ENCODE measurements at regions not wholly inside any gene's neighbourhood (a gene's known extent, or its start where the extent isn't known, plus 50 kb on each side); places are given as distances from the start of the nearest gene placed in this dataset.

DNA sequence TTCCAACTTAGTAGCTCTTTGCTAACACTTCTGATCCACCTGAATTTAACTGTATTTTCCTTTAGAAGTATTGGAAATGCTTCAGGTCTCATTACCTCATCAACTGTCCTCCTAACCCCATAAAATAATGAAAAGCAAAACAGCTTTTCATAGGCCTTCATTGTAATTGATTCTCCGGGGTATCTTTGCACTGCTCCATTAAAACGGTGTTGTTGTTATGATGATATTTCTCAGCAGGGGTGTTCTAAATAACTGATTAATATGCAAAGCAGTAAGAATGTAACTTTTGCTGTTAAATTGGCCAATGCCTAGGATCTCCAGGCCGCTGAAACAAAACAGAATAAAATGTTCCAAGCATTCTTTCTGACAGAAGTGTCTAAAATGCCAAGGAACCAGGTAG is 1983.2 kb downstream of the EFNA5 start:
- H2AFZ ChIP-seq (ENCODE audit: low read depth, low read length) = no peak overlapping the region
- no peaks in the 10 kb centered on the region for H3K4me1 ChIP-seq (ENCODE audit: insufficient read depth, low read length)
- no peaks in the 10 kb centered on the region for H4K20me1 ChIP-seq (ENCODE audit: insufficient read depth, low read length)
- H3K36me3 ChIP-seq (ENCODE audit: insufficient read depth, low read length) = no peaks in the 10 kb centered on the region
- FAIRE-seq (no peak), DNase-seq (ENCODE audit: low read depth) (no peak)
- no peak overlapping the region for H3K27ac ChIP-seq (ENCODE audit: low read depth, low read length)
- Mint-ChIP-seq H3K27ac (ENCODE audit: unreplicated experiment) (no peak overlapping the region), H3K4me3 (ENCODE audit: unreplicated experiment) (no peak overlapping the region), H3K9me3 (ENCODE audit: unreplicated experiment) (no peaks in the 10 kb centered on the region), H3K36me3 (ENCODE audit: low read depth, unreplicated experiment) (no peaks in the 10 kb centered on the region), H3K27me3 (ENCODE audit: low read depth, unreplicated experiment) (no peaks in the 10 kb centered on the region), H3K4me1 (ENCODE audit: low read depth, unreplicated experiment) (no peaks in the 10 kb centered on the region)
- TF ChIP-seq EZH2 (IDR thresholded peaks at IDR 0.05; ENCODE audit: insufficient read depth, low read length) = no peak
- TF ChIP-seq, protein P1, sequence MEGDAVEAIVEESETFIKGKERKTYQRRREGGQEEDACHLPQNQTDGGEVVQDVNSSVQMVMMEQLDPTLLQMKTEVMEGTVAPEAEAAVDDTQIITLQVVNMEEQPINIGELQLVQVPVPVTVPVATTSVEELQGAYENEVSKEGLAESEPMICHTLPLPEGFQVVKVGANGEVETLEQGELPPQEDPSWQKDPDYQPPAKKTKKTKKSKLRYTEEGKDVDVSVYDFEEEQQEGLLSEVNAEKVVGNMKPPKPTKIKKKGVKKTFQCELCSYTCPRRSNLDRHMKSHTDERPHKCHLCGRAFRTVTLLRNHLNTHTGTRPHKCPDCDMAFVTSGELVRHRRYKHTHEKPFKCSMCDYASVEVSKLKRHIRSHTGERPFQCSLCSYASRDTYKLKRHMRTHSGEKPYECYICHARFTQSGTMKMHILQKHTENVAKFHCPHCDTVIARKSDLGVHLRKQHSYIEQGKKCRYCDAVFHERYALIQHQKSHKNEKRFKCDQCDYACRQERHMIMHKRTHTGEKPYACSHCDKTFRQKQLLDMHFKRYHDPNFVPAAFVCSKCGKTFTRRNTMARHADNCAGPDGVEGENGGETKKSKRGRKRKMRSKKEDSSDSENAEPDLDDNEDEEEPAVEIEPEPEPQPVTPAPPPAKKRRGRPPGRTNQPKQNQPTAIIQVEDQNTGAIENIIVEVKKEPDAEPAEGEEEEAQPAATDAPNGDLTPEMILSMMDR (IDR thresholded peaks at IDR 0.05; ENCODE audit: insufficient read depth, low read depth, low read length) = no peak
- no peaks in the 10 kb centered on the region for H3K79me2 ChIP-seq (ENCODE audit: insufficient read depth, low read length)
- no peak overlapping the region for H3K4me3 ChIP-seq (ENCODE audit: insufficient read depth, low read depth, low read length)
- no peak overlapping the region for H3K9ac ChIP-seq (ENCODE audit: low read length)
- no peaks in the 10 kb centered on the region for H3K9me3 ChIP-seq (ENCODE audit: insufficient read depth, low read depth, low read length)
- H3K4me2 ChIP-seq (ENCODE audit: low read length) = no peak overlapping the region
- H3K27me3 ChIP-seq (ENCODE audit: insufficient read depth, low read length) = no peaks in the 10 kb centered on the region

DNA sequence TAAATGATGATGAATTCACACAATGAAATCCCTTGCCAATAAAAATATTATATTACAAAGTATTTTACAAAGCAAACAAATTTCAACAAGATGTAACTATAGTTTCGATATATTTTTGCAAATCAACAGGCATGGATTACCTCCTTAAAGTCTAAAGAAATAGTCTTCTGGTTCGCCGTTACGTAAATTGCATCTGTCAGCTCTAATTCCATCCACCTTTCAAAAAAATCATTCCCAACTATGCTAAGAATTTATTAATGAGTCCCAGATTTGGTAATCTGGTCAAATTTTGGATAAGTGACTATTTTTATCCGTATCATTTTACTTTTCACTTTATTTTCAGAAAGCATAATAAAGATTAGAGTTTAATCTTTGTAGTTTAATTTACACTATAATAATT is 1984.9 kb downstream of the EFNA5 start:
- no peak overlapping the region for H2AFZ ChIP-seq (ENCODE audit: low read depth, low read length)
- no peaks in the 10 kb centered on the region for H3K79me2 ChIP-seq (ENCODE audit: insufficient read depth, low read length)
- Mint-ChIP-seq H3K27ac (ENCODE audit: unreplicated experiment) (no peak overlapping the region), H3K9me3 (ENCODE audit: unreplicated experiment) (peaks cover 2% of the 10 kb centered on the region), H3K4me3 (ENCODE audit: unreplicated experiment) (no peak overlapping the region), H3K36me3 (ENCODE audit: low read depth, unreplicated experiment) (no peaks in the 10 kb centered on the region), H3K27me3 (ENCODE audit: low read depth, unreplicated experiment) (no peaks in the 10 kb centered on the region), H3K4me1 (ENCODE audit: low read depth, unreplicated experiment) (no peaks in the 10 kb centered on the region)
- H3K4me2 ChIP-seq (ENCODE audit: low read length) = no peak overlapping the region
- no peaks in the 10 kb centered on the region for H3K4me1 ChIP-seq (ENCODE audit: insufficient read depth, low read length)
- no peaks in the 10 kb centered on the region for H3K9me3 ChIP-seq (ENCODE audit: insufficient read depth, low read depth, low read length)
- no peaks in the 10 kb centered on the region for H4K20me1 ChIP-seq (ENCODE audit: insufficient read depth, low read length)
- no peaks in the 10 kb centered on the region for H3K36me3 ChIP-seq (ENCODE audit: insufficient read depth, low read length)
- H3K4me3 ChIP-seq (ENCODE audit: insufficient read depth, low read depth, low read length) = no peak overlapping the region
- FAIRE-seq (no peak), DNase-seq (ENCODE audit: low read depth) (no peak)
- H3K27me3 ChIP-seq (ENCODE audit: insufficient read depth, low read length) = no peaks in the 10 kb centered on the region
- H3K9ac ChIP-seq (ENCODE audit: low read length) = no peak overlapping the region
- no peak for TF ChIP-seq EZH2 (IDR thresholded peaks at IDR 0.05; ENCODE audit: insufficient read depth, low read length)
- TF ChIP-seq, protein P1 (IDR thresholded peaks at IDR 0.05; ENCODE audit: insufficient read depth, low read depth, low read length) = no peak
- H3K27ac ChIP-seq (ENCODE audit: low read depth, low read length) = no peak overlapping the region

DNA sequence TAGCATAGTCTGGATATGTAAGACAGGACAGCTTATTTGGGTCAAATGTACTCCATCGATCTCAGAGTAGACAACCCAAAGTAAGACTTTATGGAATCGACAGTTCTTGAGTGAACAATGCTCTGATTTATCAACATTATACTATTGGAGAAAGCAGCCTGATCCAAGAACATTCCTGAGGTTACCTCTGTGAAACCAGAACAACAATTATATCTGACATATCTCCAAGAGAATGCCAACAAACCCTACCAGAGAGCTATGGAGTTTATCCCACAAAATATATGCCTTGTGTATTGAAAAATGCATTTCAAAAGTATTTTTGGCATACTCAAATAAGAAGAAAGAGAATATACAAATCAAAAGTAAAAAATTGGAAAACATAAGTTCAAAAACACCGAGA is 1985.9 kb downstream of the EFNA5 start:
- Histone ChIP-seq H3K9me3 (ENCODE audit: insufficient read depth, low read depth, low read length) (no peaks in the 10 kb centered on the region), H3K27me3 (ENCODE audit: insufficient read depth, low read length) (no peaks in the 10 kb centered on the region), H3K36me3 (ENCODE audit: insufficient read depth, low read length) (no peaks in the 10 kb centered on the region), H3K4me2 (ENCODE audit: low read length) (no peak overlapping the region), H2AFZ (ENCODE audit: low read depth, low read length) (no peak overlapping the region), H4K20me1 (ENCODE audit: insufficient read depth, low read length) (no peaks in the 10 kb centered on the region), H3K9ac (ENCODE audit: low read length) (no peak overlapping the region), H3K4me3 (ENCODE audit: insufficient read depth, low read depth, low read length) (no peak overlapping the region), H3K79me2 (ENCODE audit: insufficient read depth, low read length) (no peaks in the 10 kb centered on the region), H3K27ac (ENCODE audit: low read depth, low read length) (no peak overlapping the region), H3K4me1 (ENCODE audit: insufficient read depth, low read length) (no peaks in the 10 kb centered on the region)
- Mint-ChIP-seq H3K9me3 (ENCODE audit: unreplicated experiment) (peaks cover 2% of the 10 kb centered on the region), H3K27ac (ENCODE audit: unreplicated experiment) (no peak overlapping the region), H3K27me3 (ENCODE audit: low read depth, unreplicated experiment) (no peaks in the 10 kb centered on the region), H3K4me3 (ENCODE audit: unreplicated experiment) (no peak overlapping the region), H3K4me1 (ENCODE audit: low read depth, unreplicated experiment) (no peaks in the 10 kb centered on the region), H3K36me3 (ENCODE audit: low read depth, unreplicated experiment) (no peaks in the 10 kb centered on the region)
- FAIRE-seq (no peak), DNase-seq (ENCODE audit: low read depth) (peak; percentile 25)
- TF ChIP-seq, protein P1 (IDR thresholded peaks at IDR 0.05; ENCODE audit: insufficient read depth, low read depth, low read length) = no peak
- TF ChIP-seq EZH2 (IDR thresholded peaks at IDR 0.05; ENCODE audit: insufficient read depth, low read length) = no peak

All from astrocyte (in vitro differentiated cells and primary cell).